NCI-H1105 treated with DMSO at 0.1 percent for 48 hours (cell line): ENCODE measurements at regions not wholly inside any gene's neighbourhood (a gene's known extent, or its start where the extent isn't known, plus 50 kb on each side); places are given as distances from the start of the nearest gene placed in this dataset.
"Not testable (repeated sequence)": the region's sequence is repeated elsewhere in the genome, so short reads cannot be mapped to it uniquely, and the experiment has no call there.

ENCODE experiments used
- DNase-seq: peaks from one replicate; lab custom pipeline; 2025; lab: John Stamatoyannopoulos, UW

DNA sequence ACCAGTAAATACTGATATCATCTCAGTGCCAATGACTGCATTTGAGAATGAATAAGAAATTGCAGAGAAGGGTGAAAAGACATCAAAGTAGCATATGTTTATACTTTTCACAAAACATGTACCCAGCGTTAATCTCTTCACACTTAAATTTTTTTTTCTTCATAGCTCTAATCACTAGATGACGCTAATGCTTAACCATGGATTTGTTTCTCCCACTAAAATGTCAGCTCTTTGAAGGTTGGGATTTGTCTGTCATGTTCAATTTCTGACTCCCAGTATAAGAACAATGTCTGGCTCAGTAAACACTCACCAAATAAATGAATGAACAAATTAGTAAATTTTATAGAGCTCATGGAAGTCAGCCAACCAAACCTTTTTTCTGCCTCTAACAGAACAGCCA lies 78.3 kb upstream of the LMCD1 start:
- peak; percentile 3 for DNase-seq

- no peak for DNase-seq
These were observed 77.3 kb upstream of the LMCD1 start for GRCh38 chr3:8424281-8424680.

- DNase-seq: no peak
These were observed 64.8 kb upstream of the LMCD1 start for GRCh38 chr3:8436661-8437287.

- DNase-seq: no peak
These were observed 63.0 kb upstream of the LMCD1 start for GRCh38 chr3:8438507-8439079.

DNA sequence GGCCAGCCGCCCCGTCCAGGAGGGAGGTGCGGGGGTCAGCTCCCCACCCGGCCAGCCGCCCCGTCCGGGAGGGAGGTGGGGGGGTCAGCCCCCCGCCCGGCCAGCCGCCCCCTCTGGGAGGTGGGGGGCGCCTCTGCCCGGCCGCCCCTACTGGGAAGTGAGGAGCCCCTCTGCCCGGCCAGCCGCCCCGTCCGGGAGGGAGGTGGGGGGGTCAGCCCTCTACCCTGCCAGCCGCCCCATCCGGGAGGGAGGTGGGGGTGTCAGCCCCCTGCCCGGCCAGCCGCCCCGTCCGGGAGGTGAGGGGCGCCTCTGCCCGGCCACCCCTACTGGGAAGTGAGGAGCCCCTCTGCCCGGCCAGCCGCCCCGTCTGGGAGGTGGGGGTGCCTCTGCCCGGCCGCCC lies 61.5 kb upstream of the LMCD1 start:
- DNase-seq: not testable (repeated sequence)

GRCh38 chr3:8441969-8442559 lies 59.6 kb upstream of the LMCD1 start:
- DNase-seq: peak; percentile 16

DNA sequence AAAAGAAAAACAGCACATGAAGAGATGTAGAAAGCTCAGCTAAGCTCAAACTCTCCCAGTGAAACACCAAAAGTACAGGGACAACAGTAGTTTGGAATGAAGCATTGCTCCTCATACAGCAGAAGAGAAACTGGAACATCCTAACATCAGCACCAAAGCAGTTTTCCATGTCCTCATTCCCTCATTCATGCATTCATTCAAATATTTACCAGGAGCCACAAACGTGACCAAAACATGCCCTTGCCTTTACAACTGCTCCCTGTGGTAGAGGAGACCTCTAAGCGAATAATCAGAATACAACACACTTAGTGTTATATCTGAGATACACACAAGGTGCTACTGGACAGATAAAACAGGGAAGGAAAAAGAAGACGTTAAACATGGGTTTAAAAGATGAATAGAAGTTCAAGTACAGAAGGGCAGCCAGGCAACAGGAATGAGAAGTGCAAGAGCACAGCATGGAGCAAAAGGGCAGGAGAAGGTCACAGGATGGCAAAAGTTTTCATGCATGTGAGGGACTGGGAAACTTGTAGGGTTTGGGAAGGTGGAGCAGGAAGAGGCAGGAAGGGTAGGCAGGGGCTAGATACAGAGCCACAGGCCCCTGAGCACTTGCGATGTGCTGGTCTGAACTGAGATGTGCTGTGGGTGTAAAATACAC lies 58.5 kb upstream of the LMCD1 start:
- DNase-seq: no peak

- DNase-seq: peak; percentile 51
These were observed 57.5 kb upstream of the LMCD1 start for GRCh38 chr3:8443829-8444791.

DNA sequence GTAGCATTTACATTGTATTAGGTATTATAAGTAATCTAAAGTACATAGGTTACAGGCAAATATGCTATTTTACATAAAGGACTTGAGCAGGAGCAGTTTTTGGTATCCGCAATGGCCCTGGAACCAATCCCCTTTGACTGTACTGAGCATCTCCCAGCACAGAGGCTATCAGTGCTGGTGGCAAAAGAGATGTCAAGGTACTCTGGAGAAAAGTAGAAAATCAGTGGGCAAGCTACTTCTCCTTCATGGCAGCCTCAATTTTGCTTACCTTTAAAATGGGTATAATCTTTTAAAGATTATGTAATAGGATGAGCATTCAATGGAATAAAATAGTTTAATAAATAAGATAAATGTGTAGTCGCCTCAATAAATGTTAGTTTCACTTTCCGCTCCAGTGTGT lies 56.7 kb upstream of the LMCD1 start:
- DNase-seq: no peak

- no peak for DNase-seq
These were observed 55.8 kb upstream of the LMCD1 start for GRCh38 chr3:8445861-8446260.

- no peak for DNase-seq
These were observed 54.8 kb upstream of the LMCD1 start for GRCh38 chr3:8446845-8447244.

- DNase-seq: no peak
These were observed 51.0 kb upstream of the LMCD1 start for GRCh38 chr3:8450618-8451017.

- DNase-seq: no peak
These were observed 49.9 kb upstream of the LMCD1 start for GRCh38 chr3:8451696-8452095.
